Coronary artery (tissue), 2 donors: ENCODE measurements at regions not wholly inside any gene's neighbourhood (a gene's known extent, or its start where the extent isn't known, plus 50 kb on each side); places are given as distances from the start of the nearest gene placed in this dataset.

Source experiments
- DNase-seq: peaks from one replicate; pipeline ENCODE4 v3.0.0-alpha.2; 2017; ENCODE audit warnings: low spot score
- H3K27ac ChIP-seq, 2 donors: fragments of 200-600 bp; sonication (generic); one replicate each; pipeline ENCODE4 v1.5.1; 2016 to 2019
- H3K4me3 ChIP-seq: fragments of 200-600 bp; sonication (generic); 2 replicates; pipeline ENCODE4 v1.5.1; 2016; ENCODE audit warnings: mild to moderate bottlenecking, moderate library complexity
- CTCF ChIP-seq: fragments of 200-600 bp; sonication (generic); IDR thresholded peaks from one replicate; pipeline ENCODE4 v1.5.1; 2019; ENCODE audit warnings: antibody characterized with exemption

DNA sequence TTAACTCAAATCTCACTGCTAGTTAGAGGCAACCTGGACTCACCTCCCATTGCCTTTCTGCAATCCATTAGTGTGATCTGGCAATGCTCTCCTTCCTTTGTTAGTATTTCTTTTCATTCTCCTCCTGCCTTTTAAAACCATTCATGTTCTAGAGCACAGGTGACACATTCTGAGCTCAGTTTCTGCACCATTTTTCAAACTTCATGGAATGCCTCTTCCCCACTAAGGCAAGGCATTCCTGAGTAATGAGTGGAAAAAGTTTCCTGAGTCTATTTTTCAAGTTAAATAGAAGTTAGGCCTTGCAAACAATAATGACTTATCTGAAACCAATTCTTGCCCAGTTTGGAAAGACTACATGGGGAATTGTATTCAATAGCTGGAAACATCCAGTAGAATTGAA, 1001.8 kb downstream of the BCL11B start:
- no peak for TF ChIP-seq CTCF
- no peak for DNase-seq
- Histone ChIP-seq H3K27ac (no peak overlapping the region), H3K4me3 (no peak overlapping the region)

GRCh38 chr14:98274596-98274995, 997.4 kb downstream of the BCL11B start:
- no peak for DNase-seq
- H3K4me3 ChIP-seq, result no peak overlapping the region
- no peak overlapping the region for H3K27ac ChIP-seq
- TF ChIP-seq CTCF, result no peak

GRCh38 chr14:98278800-98279199, 993.2 kb downstream of the BCL11B start:
- Histone ChIP-seq H3K4me3 (no peak overlapping the region), H3K27ac (no peak overlapping the region)
- TF ChIP-seq CTCF, result no peak
- no peak for DNase-seq

GRCh38 chr14:98280436-98280835, 991.6 kb downstream of the BCL11B start:
- no peak for TF ChIP-seq CTCF
- no peak overlapping the region for H3K27ac ChIP-seq
- no peak for DNase-seq

DNA sequence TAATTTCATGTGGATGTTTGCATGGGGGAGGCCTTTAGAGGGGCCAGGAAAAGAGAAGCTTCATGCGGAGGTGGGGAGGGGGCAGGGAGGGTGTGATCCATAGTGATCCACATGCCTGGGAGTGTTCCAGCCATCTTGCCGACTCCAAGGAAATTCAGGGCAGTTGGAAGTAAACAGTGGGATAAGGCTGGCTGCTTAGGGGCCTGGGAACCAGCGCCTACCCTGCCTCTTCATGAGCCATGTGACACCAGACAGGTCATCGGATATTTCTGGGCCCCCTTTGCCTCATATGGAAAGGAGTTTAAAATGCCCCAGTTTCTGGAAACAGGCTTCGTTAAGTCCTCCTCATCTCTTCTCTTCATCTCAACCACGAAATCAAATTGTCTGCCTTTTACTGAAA, 983.2 kb downstream of the BCL11B start:
- Histone ChIP-seq H3K27ac (no peak overlapping the region), H3K4me3 (no peak overlapping the region)
- DNase-seq, result no peak
- no peak for TF ChIP-seq CTCF

More at GRCh38 chr14:98280436-98280835, 991.6 kb downstream of the BCL11B start:
- no peak overlapping the region for H3K4me3 ChIP-seq

DNA sequence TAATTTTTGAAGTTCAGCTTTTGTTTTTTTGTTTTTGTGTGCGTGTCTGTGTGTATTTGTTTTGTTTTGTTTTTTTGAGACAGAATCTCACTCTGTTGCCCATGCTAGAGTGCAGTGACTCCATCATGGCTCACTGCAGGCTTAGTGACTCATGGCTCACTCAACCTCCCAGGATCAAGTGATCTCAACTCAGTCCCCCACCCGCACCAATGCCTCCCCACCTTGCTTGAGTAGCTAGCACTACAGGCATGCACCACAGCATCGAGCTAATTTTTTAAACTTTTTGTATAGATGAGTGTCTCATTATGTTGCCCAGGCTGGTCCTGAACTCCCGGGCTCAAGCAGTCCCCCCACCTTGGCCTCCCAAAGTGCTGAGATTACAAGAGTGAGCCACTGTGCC, 981.4 kb downstream of the BCL11B start:
- Histone ChIP-seq H3K27ac (no peak overlapping the region), H3K4me3 (no peak overlapping the region)
- no peak for TF ChIP-seq CTCF
- DNase-seq, result no peak

GRCh38 chr14:98292191-98292590, 979.8 kb downstream of the BCL11B start:
- no peak for DNase-seq
- Histone ChIP-seq H3K27ac (no peak overlapping the region), H3K4me3 (no peak overlapping the region)
- no peak for TF ChIP-seq CTCF
